ENCODE measurements at regions not wholly inside any gene's neighbourhood (a gene's known extent, or its start where the extent isn't known, plus 50 kb on each side); places are given as distances from the start of the nearest gene placed in this dataset.

- TF ChIP-seq CTCF (IDR thresholded peaks at IDR 0.05; ENCODE audit: insufficient read depth, low read length, poor library complexity, severe bottlenecking) (no peak), EZH2phosphoT487 (conservative IDR thresholded peaks at IDR 0.05; ENCODE audit: low read length) (no peak)
These were observed 271.3 kb upstream of the DMAC1 start for GRCh38 chr9:8070779-8071444.
